DOHH2 (cell line): ENCODE measurements at regions not wholly inside any gene's neighbourhood (a gene's known extent, or its start where the extent isn't known, plus 50 kb on each side); places are given as distances from the start of the nearest gene placed in this dataset.

Experiments
- CTCF ChIP-seq: fragments of 200-600 bp; sonication (generic); IDR thresholded peaks from one replicate; pipeline ENCODE4 v1.5.1; 2014; ENCODE audit warnings: antibody characterized with exemption, mild to moderate bottlenecking, low read depth, low read length; ENCODE audit not compliant: poor library complexity, severe bottlenecking
- EZH2phosphoT487 ChIP-seq: fragments of 200-600 bp; sonication (generic); IDR thresholded peaks from 2 replicates; pipeline ENCODE4 v1.6.1; 2017; ENCODE audit warnings: borderline replicate concordance, mild to moderate bottlenecking, antibody characterized with exemption, low read length, moderate library complexity, mixed read lengths

DNA sequence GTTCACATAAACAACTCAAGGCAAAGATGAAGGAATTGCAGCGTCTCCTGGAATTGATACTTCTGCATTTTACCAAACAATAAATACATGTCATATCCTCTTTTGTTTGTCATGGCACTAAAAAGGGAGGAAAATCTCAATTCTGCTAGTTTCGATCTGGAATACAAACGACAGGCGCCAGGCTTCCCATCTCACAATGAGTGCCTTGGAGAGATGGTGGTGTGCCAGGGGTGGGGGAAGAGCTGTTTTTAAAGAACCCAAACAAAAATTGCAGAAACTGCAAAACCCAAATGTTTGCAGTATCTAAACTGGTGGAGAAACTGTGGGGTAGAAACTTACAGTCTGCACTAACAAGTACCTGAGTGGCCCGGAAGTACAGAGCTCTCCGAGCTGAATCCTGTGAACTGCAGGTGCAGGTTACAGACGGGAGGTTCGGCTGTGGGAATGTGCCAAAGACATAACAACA, 53.0 kb upstream of the KLF3 start:
- no peak for TF ChIP-seq CTCF
- no peak for TF ChIP-seq EZH2phosphoT487
